Lung (tissue), 11 donors: ENCODE measurements at regions not wholly inside any gene's neighbourhood (a gene's known extent, or its start where the extent isn't known, plus 50 kb on each side); places are given as distances from the start of the nearest gene placed in this dataset.

ENCODE experiments used
- ATAC-seq: fragments of 200-7000 bp; cut with Tn5 transposase; one replicate; pipeline ENCODE4 v1.9.1; 2020; ENCODE audit warnings: moderate number of reproducible peaks; ENCODE audit not compliant: insufficient read depth, low FRiP score
- DNase-seq, 3 donors: peaks; one replicate each; pipeline ENCODE4 v3.0.0-alpha.2; 2013 to 2017
- H3K27ac ChIP-seq, 2 donors: one replicate each; pipeline ENCODE4 v1.5.1; 2013; ENCODE audit warnings: mild to moderate bottlenecking in 2 of 2, moderate library complexity in 2 of 2, control low read depth in 1 of 2, inconsistent platforms in 1 of 2, low read depth in 1 of 2, low read length in 1 of 2
- H3K27me3 ChIP-seq, 3 donors: one replicate each; pipeline ENCODE4 v1.5.1; 2013; ENCODE audit warnings: low read length in 2 of 3; ENCODE audit not compliant: control insufficient read depth in 3 of 3, insufficient read depth in 3 of 3
- H3K36me3 ChIP-seq, 4 donors: one replicate each; pipeline ENCODE4 v1.5.1; 2013; ENCODE audit warnings: low read length in 4 of 4, mild to moderate bottlenecking in 1 of 4, moderate library complexity in 1 of 4; ENCODE audit not compliant: control insufficient read depth in 4 of 4, insufficient read depth in 4 of 4
- H3K4me1 ChIP-seq, 5 donors: one replicate each; pipeline ENCODE4 v1.5.1; 2013; ENCODE audit warnings: low read length in 5 of 5, mild to moderate bottlenecking in 2 of 5, moderate library complexity in 1 of 5; ENCODE audit not compliant: control insufficient read depth in 5 of 5, insufficient read depth in 5 of 5
- H3K4me3 ChIP-seq: one replicate; pipeline ENCODE4 v1.5.1; 2013; ENCODE audit warnings: mild to moderate bottlenecking, control low read depth, moderate library complexity
- H3K9ac ChIP-seq, 2 donors: one replicate each; pipeline ENCODE4 v1.5.1; 2013; ENCODE audit warnings: low read length in 2 of 2, control low read depth in 1 of 2; ENCODE audit not compliant: insufficient read depth in 1 of 2
- H3K9me3 ChIP-seq, 4 donors: one replicate each; pipeline ENCODE4 v1.5.1; 2013; ENCODE audit warnings: low read length in 3 of 4, mild to moderate bottlenecking in 1 of 4, moderate library complexity in 1 of 4; ENCODE audit not compliant: control insufficient read depth in 4 of 4, insufficient read depth in 3 of 4
- CTCF ChIP-seq: IDR thresholded peaks from 2 replicates; pipeline ENCODE4 v1.5.1; 2012; ENCODE audit warnings: mild to moderate bottlenecking; ENCODE audit errors: control extremely low read depth, extremely low read depth
- WGBS, 2 donors: extraction: QIAGEN DNeasy Blood & Tissue Kit; methylation state at CpG; one replicate each; pipeline ENCODE4 v1.1.7; 2013; 5-methylcytosine and 5-hydroxymethylcytosine counted together
- donor health status: control.
- donor health status: control.
- donor health status: Bipolar disorder and iron deficiency.
- donor health status: healthy.
- donor health status: DM: yes; HTN: yes; CAD: no.

- 46 to 83% methylated on average over 1 of the region's 1 CpG for WGBS, 2 donors
These were observed 404.7 kb upstream of the CNKSR2 start for GRCh38 chrX:20969565-20969964.

GRCh38 chrX:20968996-20969395 is 405.2 kb upstream of the CNKSR2 start:
- WGBS, 2 donors = 69 to 90% methylated on average over 2 of the region's 2 CpGs
- H3K4me1 ChIP-seq = no peaks in the 10 kb centered on the region
- ATAC-seq (no peak), DNase-seq (no peak)
- H3K9me3 ChIP-seq = peaks cover 0 to 4% (median 0%) of the 10 kb centered on the region in 4 donors
- peaks cover 0 to 3% (median 0%) of the 10 kb centered on the region in 3 donors for H3K27me3 ChIP-seq
- no peak overlapping the region for H3K9ac ChIP-seq
- H3K36me3 ChIP-seq = no peaks in the 10 kb centered on the region
- no peak for TF ChIP-seq CTCF
- no peak overlapping the region for H3K4me3 ChIP-seq
- no peak overlapping the region for H3K27ac ChIP-seq

More at GRCh38 chrX:20969565-20969964, 404.7 kb upstream of the CNKSR2 start:
- Histone ChIP-seq H3K27ac (no peak overlapping the region), H3K4me3 (no peak overlapping the region), H3K9me3 (peaks cover 0 to 4% (median 0%) of the 10 kb centered on the region in 4 donors), H3K27me3 (peaks cover 0 to 3% (median 0%) of the 10 kb centered on the region in 3 donors), H3K9ac (no peak overlapping the region), H3K4me1 (no peaks in the 10 kb centered on the region), H3K36me3 (no peaks in the 10 kb centered on the region)
- TF ChIP-seq CTCF = no peak
- ATAC-seq = no peak
- DNase-seq = no peak

- H3K9ac ChIP-seq = no peak overlapping the region
- no peaks in the 10 kb centered on the region for H3K36me3 ChIP-seq
- H3K4me1 ChIP-seq = no peaks in the 10 kb centered on the region
- no peak overlapping the region for H3K27ac ChIP-seq
- no peak overlapping the region for H3K4me3 ChIP-seq
- peaks cover 0 to 4% (median 0%) of the 10 kb centered on the region in 4 donors for H3K9me3 ChIP-seq
- no peak for TF ChIP-seq CTCF
- DNase-seq (no peak), ATAC-seq (no peak)
- no peaks in the 10 kb centered on the region for H3K27me3 ChIP-seq
These were observed 406.5 kb upstream of the CNKSR2 start for GRCh38 chrX:20967725-20968124.
